ENCODE measurements at regions not wholly inside any gene's neighbourhood (a gene's known extent, or its start where the extent isn't known, plus 50 kb on each side); places are given as distances from the start of the nearest gene placed in this dataset.

DNA sequence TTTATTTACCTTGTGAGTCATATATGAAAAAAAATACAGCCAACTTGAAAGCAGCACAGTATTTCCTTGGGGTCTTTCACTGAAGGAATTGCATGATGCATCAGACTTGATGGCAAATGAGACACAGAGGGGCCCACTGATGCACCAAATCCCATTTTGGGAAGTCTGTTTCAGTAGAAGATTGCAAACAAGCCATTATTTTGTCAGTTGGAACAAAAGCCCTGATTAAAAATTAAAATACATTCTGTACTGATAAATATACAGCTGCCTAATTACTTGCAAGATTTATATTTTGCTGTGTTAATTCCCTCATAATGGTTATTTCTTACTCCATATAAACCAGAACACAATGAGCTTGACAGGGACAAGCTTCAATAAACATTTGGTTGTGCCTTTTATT, 370.4 kb downstream of the SUCLG1 start:
- no peak for DNase-seq
- Histone ChIP-seq H3K9me3 (no peaks in the 10 kb centered on the region), H3K4me3 (no peak overlapping the region), H3K27ac (no peak overlapping the region), H3K27me3 (ENCODE audit: low read depth) (no peaks in the 10 kb centered on the region), H3K4me1 (no peaks in the 10 kb centered on the region), H3K36me3 (no peaks in the 10 kb centered on the region)
- no peak for ATAC-seq
- TF ChIP-seq, protein P1, sequence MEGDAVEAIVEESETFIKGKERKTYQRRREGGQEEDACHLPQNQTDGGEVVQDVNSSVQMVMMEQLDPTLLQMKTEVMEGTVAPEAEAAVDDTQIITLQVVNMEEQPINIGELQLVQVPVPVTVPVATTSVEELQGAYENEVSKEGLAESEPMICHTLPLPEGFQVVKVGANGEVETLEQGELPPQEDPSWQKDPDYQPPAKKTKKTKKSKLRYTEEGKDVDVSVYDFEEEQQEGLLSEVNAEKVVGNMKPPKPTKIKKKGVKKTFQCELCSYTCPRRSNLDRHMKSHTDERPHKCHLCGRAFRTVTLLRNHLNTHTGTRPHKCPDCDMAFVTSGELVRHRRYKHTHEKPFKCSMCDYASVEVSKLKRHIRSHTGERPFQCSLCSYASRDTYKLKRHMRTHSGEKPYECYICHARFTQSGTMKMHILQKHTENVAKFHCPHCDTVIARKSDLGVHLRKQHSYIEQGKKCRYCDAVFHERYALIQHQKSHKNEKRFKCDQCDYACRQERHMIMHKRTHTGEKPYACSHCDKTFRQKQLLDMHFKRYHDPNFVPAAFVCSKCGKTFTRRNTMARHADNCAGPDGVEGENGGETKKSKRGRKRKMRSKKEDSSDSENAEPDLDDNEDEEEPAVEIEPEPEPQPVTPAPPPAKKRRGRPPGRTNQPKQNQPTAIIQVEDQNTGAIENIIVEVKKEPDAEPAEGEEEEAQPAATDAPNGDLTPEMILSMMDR (IDR thresholded peaks at IDR 0.05): no peak
- intact Hi-C loops (cut with DNase I): no loop called here

DNA sequence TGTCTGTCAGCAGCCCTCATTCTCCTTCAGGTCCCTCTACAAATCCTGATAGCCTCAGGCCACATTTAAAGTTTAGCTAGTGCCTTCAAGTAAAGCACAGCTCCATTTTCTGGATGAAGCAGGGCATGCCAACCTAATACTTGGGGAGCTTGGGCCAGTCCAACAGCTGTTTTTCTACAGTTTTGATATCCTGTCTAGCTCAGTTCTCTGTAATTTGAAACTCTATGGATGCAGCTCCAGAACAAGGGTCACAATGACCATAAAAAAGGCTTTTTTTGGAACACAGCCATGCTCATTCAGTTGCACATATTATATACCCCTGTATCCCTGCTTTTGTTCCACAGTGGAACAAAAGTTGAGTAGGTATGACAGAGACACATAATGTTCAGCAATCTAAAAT, 373.5 kb downstream of the SUCLG1 start:
- Histone ChIP-seq H3K27ac (no peak overlapping the region), H3K4me1 (no peaks in the 10 kb centered on the region), H3K27me3 (ENCODE audit: low read depth) (no peaks in the 10 kb centered on the region), H3K4me3 (no peak overlapping the region), H3K9me3 (no peaks in the 10 kb centered on the region), H3K36me3 (no peaks in the 10 kb centered on the region)
- TF ChIP-seq, protein P1 (IDR thresholded peaks at IDR 0.05): no peak
- ATAC-seq (no peak), DNase-seq (no peak)
- intact Hi-C loops (cut with DNase I): no loop called here

DNA sequence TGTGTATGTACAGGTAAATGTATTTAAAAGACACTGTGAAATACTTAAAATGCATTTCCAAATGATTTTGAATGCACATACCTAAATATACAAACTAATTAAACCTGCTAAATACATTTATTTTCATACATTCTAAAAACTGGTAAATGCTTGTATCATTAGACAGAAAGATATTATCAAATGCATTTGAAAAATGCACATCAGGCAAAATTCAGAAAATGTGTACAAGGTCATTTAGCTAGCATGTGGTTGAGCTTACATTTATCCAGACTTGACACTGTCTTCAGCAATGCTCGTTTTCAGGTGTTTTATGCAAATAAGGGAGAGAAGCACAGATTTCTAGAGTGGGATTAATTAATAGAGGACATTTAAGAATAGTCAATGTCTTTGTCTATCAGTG, 374.2 kb downstream of the SUCLG1 start:
- ATAC-seq (no peak), DNase-seq (no peak)
- intact Hi-C loops (cut with DNase I): no loop called here
- H3K36me3 ChIP-seq: no peaks in the 10 kb centered on the region
- no peaks in the 10 kb centered on the region for H3K27me3 ChIP-seq (ENCODE audit: low read depth)
- no peaks in the 10 kb centered on the region for H3K4me1 ChIP-seq
- TF ChIP-seq, protein P1 (IDR thresholded peaks at IDR 0.05): no peak
- H3K4me3 ChIP-seq: no peak overlapping the region
- no peak overlapping the region for H3K27ac ChIP-seq
- H3K9me3 ChIP-seq: no peaks in the 10 kb centered on the region

DNA sequence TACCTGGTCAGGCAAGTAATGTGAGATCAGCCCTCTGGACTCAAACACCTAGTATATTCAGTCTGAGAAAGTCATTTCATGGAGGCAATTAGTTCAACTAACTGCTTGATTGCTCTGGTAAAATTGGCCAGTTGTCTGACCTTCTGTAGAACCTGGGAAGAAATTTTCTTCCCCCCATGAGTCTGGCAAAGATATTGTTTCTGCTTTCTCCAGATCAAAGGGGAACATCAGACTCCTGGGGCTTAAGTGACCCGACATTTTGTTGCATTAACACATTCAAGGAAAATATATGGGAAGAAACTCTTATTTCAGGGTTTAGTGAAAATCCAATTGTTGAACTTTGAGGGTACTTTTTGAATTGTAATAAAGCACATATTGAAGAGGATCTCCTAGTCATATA, 375.1 kb downstream of the SUCLG1 start:
- Histone ChIP-seq H3K36me3 (no peaks in the 10 kb centered on the region), H3K4me1 (no peaks in the 10 kb centered on the region), H3K27ac (no peak overlapping the region), H3K4me3 (no peak overlapping the region), H3K9me3 (no peaks in the 10 kb centered on the region), H3K27me3 (ENCODE audit: low read depth) (no peaks in the 10 kb centered on the region)
- intact Hi-C loops (cut with DNase I): no loop called here
- DNase-seq (no peak), ATAC-seq (no peak)
- TF ChIP-seq, protein P1 (IDR thresholded peaks at IDR 0.05): no peak

DNA sequence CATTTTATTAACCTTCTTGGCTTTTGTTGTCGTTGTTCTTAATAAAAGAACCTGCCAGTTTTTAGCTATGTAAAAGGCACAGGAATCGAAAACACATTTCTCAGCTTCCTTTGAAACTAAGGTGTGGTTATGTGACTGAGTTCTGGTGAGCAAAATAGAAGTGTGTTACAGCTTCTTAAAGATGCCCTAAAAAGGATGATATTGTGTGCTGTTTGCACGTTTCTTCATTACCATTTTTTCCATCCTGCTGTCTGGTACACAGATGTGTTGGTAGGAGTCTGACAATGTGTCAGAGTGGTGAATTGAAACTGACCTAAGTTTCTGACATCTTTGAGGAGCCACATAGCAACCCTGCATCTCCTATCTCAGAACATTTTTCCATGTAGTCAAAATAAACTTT, 380.6 kb downstream of the SUCLG1 start:
- H3K4me1 ChIP-seq: no peaks in the 10 kb centered on the region
- no peak overlapping the region for H3K4me3 ChIP-seq
- no peaks in the 10 kb centered on the region for H3K9me3 ChIP-seq
- no peaks in the 10 kb centered on the region for H3K27me3 ChIP-seq (ENCODE audit: low read depth)
- H3K27ac ChIP-seq: no peak overlapping the region
- ATAC-seq (no peak), DNase-seq (no peak)
- TF ChIP-seq, protein P1 (IDR thresholded peaks at IDR 0.05): no peak
- no peaks in the 10 kb centered on the region for H3K36me3 ChIP-seq
- intact Hi-C loops (cut with DNase I): no loop called here

DNA sequence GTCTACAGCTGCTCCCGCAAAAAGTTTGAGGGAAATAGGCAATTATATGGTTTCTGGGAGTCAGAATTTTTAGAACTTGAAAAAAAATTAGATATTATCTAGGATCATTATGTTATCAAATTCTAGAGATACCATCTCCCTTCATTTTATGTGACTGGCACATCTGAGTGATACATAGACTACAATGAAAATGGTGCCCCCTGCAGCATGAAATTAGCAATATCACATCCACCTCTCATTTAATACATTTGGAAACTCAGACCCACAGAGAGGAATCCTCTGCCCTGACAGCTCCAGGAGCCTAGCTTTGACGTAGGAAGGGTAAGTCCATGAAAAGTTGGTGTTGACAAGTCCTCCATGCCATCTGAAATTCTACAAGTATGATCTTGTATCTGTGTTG, 381.6 kb downstream of the SUCLG1 start:
- Histone ChIP-seq H3K27me3 (ENCODE audit: low read depth) (no peaks in the 10 kb centered on the region), H3K4me1 (no peaks in the 10 kb centered on the region), H3K9me3 (no peaks in the 10 kb centered on the region), H3K27ac (no peak overlapping the region), H3K4me3 (no peak overlapping the region), H3K36me3 (no peaks in the 10 kb centered on the region)
- intact Hi-C loops (cut with DNase I): no loop called here
- no peak for DNase-seq
- no peak for ATAC-seq
- TF ChIP-seq, protein P1 (IDR thresholded peaks at IDR 0.05): peak; percentile 26
